ENCODE measurements at regions not wholly inside any gene's neighbourhood (a gene's known extent, or its start where the extent isn't known, plus 50 kb on each side); places are given as distances from the start of the nearest gene placed in this dataset.

GRCh38 chr2:133713049-133713580 is 144.9 kb upstream of the NCKAP5 start:
- TF ChIP-seq POLR2A (conservative IDR thresholded peaks at IDR 0.05) (no peak), BCL6 (CRISPR knock-in tag; IDR thresholded peaks at IDR 0.05) (no peak), CTCF (IDR thresholded peaks at IDR 0.05 in 2 of 3, conservative IDR thresholded peaks at IDR 0.05 in 1 of 3; ENCODE audit: insufficient read depth in 2 of 3, low read depth in 1 of 3, low read length in 3 of 3) (no peak), TAF1 (IDR thresholded peaks at IDR 0.05; ENCODE audit: control insufficient read depth, extremely low read depth, insufficient read depth, low read length, severe bottlenecking) (no peak), ZNF592 (IDR thresholded peaks at IDR 0.05) (no peak), NR2C1 (IDR thresholded peaks at IDR 0.05) (no peak), NR2C1 (tag; IDR thresholded peaks at IDR 0.05) (no peak), ZEB2 (IDR thresholded peaks at IDR 0.05) (no peak), USF2 (CRISPR knock-in tag; IDR thresholded peaks at IDR 0.05) (no peak)
- TF ChIP-seq, protein P1, sequence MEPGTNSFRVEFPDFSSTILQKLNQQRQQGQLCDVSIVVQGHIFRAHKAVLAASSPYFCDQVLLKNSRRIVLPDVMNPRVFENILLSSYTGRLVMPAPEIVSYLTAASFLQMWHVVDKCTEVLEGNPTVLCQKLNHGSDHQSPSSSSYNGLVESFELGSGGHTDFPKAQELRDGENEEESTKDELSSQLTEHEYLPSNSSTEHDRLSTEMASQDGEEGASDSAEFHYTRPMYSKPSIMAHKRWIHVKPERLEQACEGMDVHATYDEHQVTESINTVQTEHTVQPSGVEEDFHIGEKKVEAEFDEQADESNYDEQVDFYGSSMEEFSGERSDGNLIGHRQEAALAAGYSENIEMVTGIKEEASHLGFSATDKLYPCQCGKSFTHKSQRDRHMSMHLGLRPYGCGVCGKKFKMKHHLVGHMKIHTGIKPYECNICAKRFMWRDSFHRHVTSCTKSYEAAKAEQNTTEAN (CRISPR knock-in tag; IDR thresholded peaks at IDR 0.05), result no peak
